KMS-11 (cell line): ENCODE measurements at regions not wholly inside any gene's neighbourhood (a gene's known extent, or its start where the extent isn't known, plus 50 kb on each side); places are given as distances from the start of the nearest gene placed in this dataset.

Experiments used
- H2AFZ ChIP-seq: fragments of 200-600 bp; sonication (generic); 2 replicates; pipeline ENCODE4 v1.6.1; 2016; ENCODE audit warnings: antibody characterized with exemption, mixed run types, low read depth
- H3K27ac ChIP-seq: fragments of 200-600 bp; sonication (generic); 2 replicates; pipeline ENCODE4 v1.6.1; 2016; ENCODE audit warnings: mild to moderate bottlenecking, mixed run types
- H3K27me3 ChIP-seq: fragments of 200-600 bp; sonication (generic); 2 replicates; pipeline ENCODE4 v1.6.1; 2017; ENCODE audit warnings: mild to moderate bottlenecking, low read depth, mixed run types, moderate library complexity; ENCODE audit not compliant: insufficient read depth
- H3K36me3 ChIP-seq: fragments of 200-600 bp; sonication (generic); 2 replicates; pipeline ENCODE4 v1.6.1; 2017; ENCODE audit warnings: mild to moderate bottlenecking, mixed run types; ENCODE audit not compliant: insufficient read depth
- H3K4me1 ChIP-seq: fragments of 200-600 bp; sonication (generic); 2 replicates; pipeline ENCODE4 v1.6.1; 2016; ENCODE audit warnings: mild to moderate bottlenecking, low read depth, mixed run types; ENCODE audit not compliant: poor library complexity, severe bottlenecking
- H3K4me2 ChIP-seq: fragments of 200-600 bp; sonication (generic); 2 replicates; pipeline ENCODE4 v1.7.0; 2016; ENCODE audit warnings: mild to moderate bottlenecking, mixed run types
- H3K4me3 ChIP-seq: fragments of 200-600 bp; sonication (generic); IDR thresholded peaks from 2 replicates; pipeline ENCODE4 v1.6.1; 2017; ENCODE audit warnings: low read depth, low read length, mixed read lengths; ENCODE audit not compliant: insufficient read depth
- H3K79me2 ChIP-seq: fragments of 200-600 bp; sonication (generic); 2 replicates; pipeline ENCODE4 v1.6.1; 2016; ENCODE audit warnings: low read depth, mixed run types; ENCODE audit not compliant: insufficient read depth
- H3K9ac ChIP-seq: fragments of 200-600 bp; sonication (generic); 2 replicates; pipeline ENCODE4 v1.6.1; 2016; ENCODE audit warnings: mild to moderate bottlenecking, mixed run types
- H4K20me1 ChIP-seq: fragments of 200-600 bp; sonication (generic); 2 replicates; pipeline ENCODE4 v1.6.1; 2016; ENCODE audit warnings: mild to moderate bottlenecking, mixed run types; ENCODE audit not compliant: insufficient read depth
- TF ChIP-seq, protein P1 (sequence below): fragments of 200-600 bp; sonication (generic); conservative IDR thresholded peaks from 2 replicates; pipeline ENCODE4 v1.6.1; 2017; ENCODE audit warnings: low read depth, mild to moderate bottlenecking, antibody characterized with exemption, low read length, moderate library complexity, mixed read lengths

DNA sequence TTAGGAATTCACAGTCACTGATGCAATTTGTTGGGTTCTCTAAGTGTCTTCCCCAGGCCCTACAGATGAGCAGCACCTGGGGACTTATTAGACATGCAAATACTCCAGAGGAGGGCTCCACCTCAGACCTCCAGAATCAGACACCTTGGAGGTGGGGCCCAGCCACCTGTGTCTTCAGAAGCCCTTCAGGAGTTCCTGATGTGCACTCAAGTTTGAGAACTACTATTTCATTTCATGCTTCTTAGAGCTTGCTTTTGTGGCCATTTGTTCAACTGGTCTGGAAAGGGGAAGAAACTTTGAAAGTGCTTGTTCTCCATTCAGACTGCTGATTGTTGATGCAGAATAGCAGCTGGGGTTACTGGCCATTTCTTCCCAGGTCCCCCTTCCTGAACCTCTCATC lies 472.0 kb downstream of the COG6 start:
- Histone ChIP-seq H3K79me2 (no peaks in the 10 kb centered on the region), H3K4me3 (no peak overlapping the region), H3K4me1 (no peaks in the 10 kb centered on the region), H4K20me1 (no peaks in the 10 kb centered on the region), H3K4me2 (no peak overlapping the region), H2AFZ (no peak overlapping the region), H3K27me3 (no peaks in the 10 kb centered on the region), H3K9ac (no peak overlapping the region), H3K36me3 (no peaks in the 10 kb centered on the region), H3K27ac (no peak overlapping the region)
- TF ChIP-seq, protein P1, sequence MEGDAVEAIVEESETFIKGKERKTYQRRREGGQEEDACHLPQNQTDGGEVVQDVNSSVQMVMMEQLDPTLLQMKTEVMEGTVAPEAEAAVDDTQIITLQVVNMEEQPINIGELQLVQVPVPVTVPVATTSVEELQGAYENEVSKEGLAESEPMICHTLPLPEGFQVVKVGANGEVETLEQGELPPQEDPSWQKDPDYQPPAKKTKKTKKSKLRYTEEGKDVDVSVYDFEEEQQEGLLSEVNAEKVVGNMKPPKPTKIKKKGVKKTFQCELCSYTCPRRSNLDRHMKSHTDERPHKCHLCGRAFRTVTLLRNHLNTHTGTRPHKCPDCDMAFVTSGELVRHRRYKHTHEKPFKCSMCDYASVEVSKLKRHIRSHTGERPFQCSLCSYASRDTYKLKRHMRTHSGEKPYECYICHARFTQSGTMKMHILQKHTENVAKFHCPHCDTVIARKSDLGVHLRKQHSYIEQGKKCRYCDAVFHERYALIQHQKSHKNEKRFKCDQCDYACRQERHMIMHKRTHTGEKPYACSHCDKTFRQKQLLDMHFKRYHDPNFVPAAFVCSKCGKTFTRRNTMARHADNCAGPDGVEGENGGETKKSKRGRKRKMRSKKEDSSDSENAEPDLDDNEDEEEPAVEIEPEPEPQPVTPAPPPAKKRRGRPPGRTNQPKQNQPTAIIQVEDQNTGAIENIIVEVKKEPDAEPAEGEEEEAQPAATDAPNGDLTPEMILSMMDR, result no peak

DNA sequence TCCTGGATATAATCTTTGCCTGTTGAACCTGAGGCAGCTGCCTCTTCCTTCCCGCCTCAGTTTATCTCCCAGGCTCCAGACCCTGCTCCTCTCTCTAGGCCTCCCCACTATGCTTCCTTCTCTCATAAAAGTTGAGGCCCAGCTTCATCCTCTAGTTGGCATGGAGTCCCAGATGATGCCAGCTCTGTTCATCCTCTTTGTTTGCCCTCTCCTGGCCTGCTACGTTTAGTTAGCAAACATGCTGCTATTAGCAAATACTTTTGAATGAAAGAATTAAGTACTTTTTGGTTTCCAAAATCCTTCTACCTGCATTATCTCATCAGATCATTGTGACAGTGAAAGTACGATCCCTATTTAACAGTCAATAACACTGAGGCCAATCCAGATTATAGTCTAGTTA lies 472.5 kb downstream of the COG6 start:
- H3K4me3 ChIP-seq, result no peak overlapping the region
- no peak overlapping the region for H3K4me2 ChIP-seq
- no peaks in the 10 kb centered on the region for H4K20me1 ChIP-seq
- H3K27ac ChIP-seq, result no peak overlapping the region
- TF ChIP-seq, protein P1, result no peak
- no peaks in the 10 kb centered on the region for H3K4me1 ChIP-seq
- no peaks in the 10 kb centered on the region for H3K79me2 ChIP-seq
- no peaks in the 10 kb centered on the region for H3K27me3 ChIP-seq
- no peak overlapping the region for H2AFZ ChIP-seq
- H3K36me3 ChIP-seq, result no peaks in the 10 kb centered on the region
- H3K9ac ChIP-seq, result no peak overlapping the region

- Histone ChIP-seq H3K4me1 (no peaks in the 10 kb centered on the region), H2AFZ (no peak overlapping the region), H3K9ac (no peak overlapping the region), H3K79me2 (no peaks in the 10 kb centered on the region), H3K36me3 (no peaks in the 10 kb centered on the region), H3K27me3 (no peaks in the 10 kb centered on the region), H4K20me1 (no peaks in the 10 kb centered on the region), H3K27ac (no peak overlapping the region), H3K4me3 (no peak overlapping the region), H3K4me2 (no peak overlapping the region)
- TF ChIP-seq, protein P1, result no peak
Measured at GRCh38 chr13:40129467-40129866, 474.0 kb downstream of the COG6 start.

GRCh38 chr13:40130871-40131636 lies 475.6 kb downstream of the COG6 start:
- Histone ChIP-seq H2AFZ (no peak overlapping the region), H3K79me2 (no peaks in the 10 kb centered on the region), H3K4me1 (no peaks in the 10 kb centered on the region), H3K4me2 (no peak overlapping the region), H3K36me3 (no peaks in the 10 kb centered on the region), H3K27me3 (no peaks in the 10 kb centered on the region), H3K4me3 (no peak overlapping the region), H3K9ac (no peak overlapping the region), H3K27ac (no peak overlapping the region), H4K20me1 (no peaks in the 10 kb centered on the region)
- TF ChIP-seq, protein P1, result no peak
